ENCODE measurements at regions not wholly inside any gene's neighbourhood (a gene's known extent, or its start where the extent isn't known, plus 50 kb on each side); places are given as distances from the start of the nearest gene placed in this dataset.

GRCh38 chr7:101707587-101707986, 78.5 kb upstream of the MYL10 start:
- H3K9ac ChIP-seq (ENCODE audit: extremely low read depth, low read length, poor library complexity, severe bottlenecking) = no peak overlapping the region
- H3K36me3 ChIP-seq (ENCODE audit: control insufficient read depth, insufficient read depth, low read length) = no peaks in the 10 kb centered on the region
- TF ChIP-seq CTCF (conservative IDR thresholded peaks at IDR 0.05) = no peak
- H3K9me3 Mint-ChIP-seq = no peaks in the 10 kb centered on the region
- no peaks in the 10 kb centered on the region for H3K36me3 Mint-ChIP-seq (ENCODE audit: low read depth)
- no peaks in the 10 kb centered on the region for H3K9me3 ChIP-seq (ENCODE audit: control insufficient read depth, low read length)
- 89 to 92% methylated on average over 5 to 8 of the region's 8 CpGs for WGBS, 2 experiments (ENCODE audit: insufficient coverage in 1 of 2, insufficient read length in 1 of 2)
- H3K4me1 Mint-ChIP-seq = no peaks in the 10 kb centered on the region
- no peaks in the 10 kb centered on the region for H3K27me3 Mint-ChIP-seq (ENCODE audit: insufficient read depth)
- no peak overlapping the region for H3K4me3 ChIP-seq (ENCODE audit: low read length)
- no peaks in the 10 kb centered on the region for H3K27me3 ChIP-seq (ENCODE audit: control insufficient read depth, insufficient read depth, low read length, poor library complexity, severe bottlenecking)
- no peak overlapping the region for H3K27ac Mint-ChIP-seq
- no peak for DNase-seq
- no peaks in the 10 kb centered on the region for H3K4me1 ChIP-seq (ENCODE audit: control insufficient read depth, insufficient read depth, low read length)
- no peak overlapping the region for H3K4me3 Mint-ChIP-seq
- no peak overlapping the region for H3K27ac ChIP-seq (ENCODE audit: low read depth, low read length)

- H3K4me1 Mint-ChIP-seq = no peaks in the 10 kb centered on the region
- Histone ChIP-seq H3K9me3 (ENCODE audit: control insufficient read depth, low read length) (no peaks in the 10 kb centered on the region), H3K36me3 (ENCODE audit: control insufficient read depth, insufficient read depth, low read length) (no peaks in the 10 kb centered on the region), H3K27me3 (ENCODE audit: control insufficient read depth, insufficient read depth, low read length, poor library complexity, severe bottlenecking) (no peaks in the 10 kb centered on the region), H3K4me1 (ENCODE audit: control insufficient read depth, insufficient read depth, low read length) (no peaks in the 10 kb centered on the region), H3K27ac (ENCODE audit: low read depth, low read length) (no peak overlapping the region), H3K4me3 (ENCODE audit: low read length) (no peak overlapping the region), H3K9ac (ENCODE audit: extremely low read depth, low read length, poor library complexity, severe bottlenecking) (no peak overlapping the region)
- no peak for DNase-seq
- no peak overlapping the region for H3K4me3 Mint-ChIP-seq
- no peak overlapping the region for H3K27ac Mint-ChIP-seq
- WGBS, 2 experiments (ENCODE audit: insufficient coverage in 1 of 2, insufficient read length in 1 of 2) = 89 to 93% methylated on average over 6 to 7 of the region's 7 CpGs
- H3K27me3 Mint-ChIP-seq (ENCODE audit: insufficient read depth) = no peaks in the 10 kb centered on the region
- H3K36me3 Mint-ChIP-seq (ENCODE audit: low read depth) = no peaks in the 10 kb centered on the region
- no peaks in the 10 kb centered on the region for H3K9me3 Mint-ChIP-seq
- TF ChIP-seq CTCF (conservative IDR thresholded peaks at IDR 0.05) = no peak
Measured at GRCh38 chr7:101708223-101708622, 79.1 kb upstream of the MYL10 start.

GRCh38 chr7:101712652-101713051, 83.6 kb upstream of the MYL10 start:
- H3K9me3 Mint-ChIP-seq = no peaks in the 10 kb centered on the region
- Histone ChIP-seq H3K36me3 (ENCODE audit: control insufficient read depth, insufficient read depth, low read length) (no peaks in the 10 kb centered on the region), H3K27me3 (ENCODE audit: control insufficient read depth, insufficient read depth, low read length, poor library complexity, severe bottlenecking) (no peaks in the 10 kb centered on the region), H3K9me3 (ENCODE audit: control insufficient read depth, low read length) (no peaks in the 10 kb centered on the region), H3K4me1 (ENCODE audit: control insufficient read depth, insufficient read depth, low read length) (no peaks in the 10 kb centered on the region), H3K27ac (ENCODE audit: low read depth, low read length) (no peak overlapping the region), H3K4me3 (ENCODE audit: low read length) (no peak overlapping the region), H3K9ac (ENCODE audit: extremely low read depth, low read length, poor library complexity, severe bottlenecking) (no peak overlapping the region)
- DNase-seq = no peak
- H3K36me3 Mint-ChIP-seq (ENCODE audit: low read depth) = no peaks in the 10 kb centered on the region
- H3K27me3 Mint-ChIP-seq (ENCODE audit: insufficient read depth) = no peaks in the 10 kb centered on the region
- H3K27ac Mint-ChIP-seq = no peak overlapping the region
- H3K4me1 Mint-ChIP-seq = no peaks in the 10 kb centered on the region
- TF ChIP-seq CTCF (conservative IDR thresholded peaks at IDR 0.05) = no peak
- 92 to 94% methylated on average over 3 of the region's 3 CpGs for WGBS, 2 experiments (ENCODE audit: insufficient coverage in 1 of 2, insufficient read length in 1 of 2)
- H3K4me3 Mint-ChIP-seq = no peak overlapping the region

Measured in endodermal cell (in vitro differentiated cells).